Prostate gland (tissue), 2 donors: ENCODE measurements at regions not wholly inside any gene's neighbourhood (a gene's known extent, or its start where the extent isn't known, plus 50 kb on each side); places are given as distances from the start of the nearest gene placed in this dataset.

Experiments
- POLR2A ChIP-seq: fragments of 450-650 bp; IDR thresholded peaks from one replicate; pipeline ENCODE4 v1.6.1; 2016; ENCODE audit warnings: antibody characterized with exemption, mild to moderate bottlenecking
- POLR2AphosphoS5 ChIP-seq: sonication (generic); formaldehyde crosslinking; IDR thresholded peaks from one replicate; pipeline ENCODE4 v1.6.1; 2017; ENCODE audit warnings: antibody characterized with exemption
- TF ChIP-seq, protein P1 (sequence below), 4 experiments: fragments of 200-600 bp in 2 of 4; fragments of 450-650 bp in 2 of 4; sonication (generic) in 2 of 4; IDR thresholded peaks; 1 replicate in 3 of 4; 2 replicates in 1 of 4; pipeline ENCODE4 v1.5.1; 2016 to 2019; ENCODE audit warnings: antibody characterized with exemption in 4 of 4, mild to moderate bottlenecking in 2 of 4, moderate library complexity in 2 of 4

DNA sequence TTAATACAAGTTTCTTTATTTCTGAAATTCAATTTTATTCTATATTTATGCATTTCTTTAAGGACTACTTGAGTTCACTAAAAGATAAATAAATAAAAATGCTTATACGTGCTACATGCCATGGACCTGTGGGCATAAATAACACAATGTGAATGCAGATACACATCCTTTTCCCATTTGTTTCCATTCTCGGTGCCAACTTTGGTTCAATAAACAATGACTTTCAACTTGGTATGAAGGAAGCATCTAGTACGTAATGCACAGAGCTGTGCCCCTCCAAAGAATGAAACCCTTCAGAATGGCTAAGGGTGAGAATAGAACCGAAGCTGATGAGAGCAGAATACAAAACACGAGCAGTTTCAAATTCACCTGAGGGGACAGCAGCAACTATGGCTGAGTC is 409.3 kb downstream of the MTX2 start:
- TF ChIP-seq, protein P1, sequence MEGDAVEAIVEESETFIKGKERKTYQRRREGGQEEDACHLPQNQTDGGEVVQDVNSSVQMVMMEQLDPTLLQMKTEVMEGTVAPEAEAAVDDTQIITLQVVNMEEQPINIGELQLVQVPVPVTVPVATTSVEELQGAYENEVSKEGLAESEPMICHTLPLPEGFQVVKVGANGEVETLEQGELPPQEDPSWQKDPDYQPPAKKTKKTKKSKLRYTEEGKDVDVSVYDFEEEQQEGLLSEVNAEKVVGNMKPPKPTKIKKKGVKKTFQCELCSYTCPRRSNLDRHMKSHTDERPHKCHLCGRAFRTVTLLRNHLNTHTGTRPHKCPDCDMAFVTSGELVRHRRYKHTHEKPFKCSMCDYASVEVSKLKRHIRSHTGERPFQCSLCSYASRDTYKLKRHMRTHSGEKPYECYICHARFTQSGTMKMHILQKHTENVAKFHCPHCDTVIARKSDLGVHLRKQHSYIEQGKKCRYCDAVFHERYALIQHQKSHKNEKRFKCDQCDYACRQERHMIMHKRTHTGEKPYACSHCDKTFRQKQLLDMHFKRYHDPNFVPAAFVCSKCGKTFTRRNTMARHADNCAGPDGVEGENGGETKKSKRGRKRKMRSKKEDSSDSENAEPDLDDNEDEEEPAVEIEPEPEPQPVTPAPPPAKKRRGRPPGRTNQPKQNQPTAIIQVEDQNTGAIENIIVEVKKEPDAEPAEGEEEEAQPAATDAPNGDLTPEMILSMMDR (IDR thresholded peaks at IDR 0.05): no peak
- TF ChIP-seq POLR2A (no peak), POLR2AphosphoS5 (no peak)
